H1 (cell line): ENCODE measurements at regions not wholly inside any gene's neighbourhood (a gene's known extent, or its start where the extent isn't known, plus 50 kb on each side); places are given as distances from the start of the nearest gene placed in this dataset.

Experiments
- TAF1 ChIP-seq: IDR thresholded peaks from 2 replicates; pipeline ENCODE4 v1.6.1; 2011; ENCODE audit warnings: mild to moderate bottlenecking, low read depth, low read length
- TF ChIP-seq, protein P1 (sequence below): fragments of 300-600 bp; sonication (generic); IDR thresholded peaks from 2 replicates; pipeline ENCODE4 v1.7.1; 2012; ENCODE audit warnings: low read length, moderate library complexity, mild to moderate bottlenecking, inconsistent platforms; ENCODE audit not compliant: insufficient replicate concordance

DNA sequence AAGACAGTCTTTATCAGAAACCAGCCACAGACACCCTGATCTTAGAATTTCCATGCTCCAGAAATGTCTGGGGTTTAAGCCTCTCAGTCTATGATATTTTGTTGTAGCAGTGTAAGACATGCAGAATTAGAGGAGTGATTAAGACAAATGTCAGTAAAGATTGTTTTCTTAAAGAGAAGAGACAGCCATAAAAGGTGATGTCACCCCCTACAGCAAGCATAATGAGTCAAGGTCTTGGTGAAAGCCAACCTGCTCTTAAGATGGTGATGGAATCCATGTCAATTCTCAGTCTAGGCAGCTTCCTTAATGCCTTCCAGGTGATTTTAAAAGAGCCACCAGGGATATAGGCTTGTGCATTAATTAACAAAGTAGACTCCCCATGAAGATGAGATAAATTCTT lies 849.9 kb upstream of the EPHA7 start (continued):
- TF ChIP-seq, protein P1, sequence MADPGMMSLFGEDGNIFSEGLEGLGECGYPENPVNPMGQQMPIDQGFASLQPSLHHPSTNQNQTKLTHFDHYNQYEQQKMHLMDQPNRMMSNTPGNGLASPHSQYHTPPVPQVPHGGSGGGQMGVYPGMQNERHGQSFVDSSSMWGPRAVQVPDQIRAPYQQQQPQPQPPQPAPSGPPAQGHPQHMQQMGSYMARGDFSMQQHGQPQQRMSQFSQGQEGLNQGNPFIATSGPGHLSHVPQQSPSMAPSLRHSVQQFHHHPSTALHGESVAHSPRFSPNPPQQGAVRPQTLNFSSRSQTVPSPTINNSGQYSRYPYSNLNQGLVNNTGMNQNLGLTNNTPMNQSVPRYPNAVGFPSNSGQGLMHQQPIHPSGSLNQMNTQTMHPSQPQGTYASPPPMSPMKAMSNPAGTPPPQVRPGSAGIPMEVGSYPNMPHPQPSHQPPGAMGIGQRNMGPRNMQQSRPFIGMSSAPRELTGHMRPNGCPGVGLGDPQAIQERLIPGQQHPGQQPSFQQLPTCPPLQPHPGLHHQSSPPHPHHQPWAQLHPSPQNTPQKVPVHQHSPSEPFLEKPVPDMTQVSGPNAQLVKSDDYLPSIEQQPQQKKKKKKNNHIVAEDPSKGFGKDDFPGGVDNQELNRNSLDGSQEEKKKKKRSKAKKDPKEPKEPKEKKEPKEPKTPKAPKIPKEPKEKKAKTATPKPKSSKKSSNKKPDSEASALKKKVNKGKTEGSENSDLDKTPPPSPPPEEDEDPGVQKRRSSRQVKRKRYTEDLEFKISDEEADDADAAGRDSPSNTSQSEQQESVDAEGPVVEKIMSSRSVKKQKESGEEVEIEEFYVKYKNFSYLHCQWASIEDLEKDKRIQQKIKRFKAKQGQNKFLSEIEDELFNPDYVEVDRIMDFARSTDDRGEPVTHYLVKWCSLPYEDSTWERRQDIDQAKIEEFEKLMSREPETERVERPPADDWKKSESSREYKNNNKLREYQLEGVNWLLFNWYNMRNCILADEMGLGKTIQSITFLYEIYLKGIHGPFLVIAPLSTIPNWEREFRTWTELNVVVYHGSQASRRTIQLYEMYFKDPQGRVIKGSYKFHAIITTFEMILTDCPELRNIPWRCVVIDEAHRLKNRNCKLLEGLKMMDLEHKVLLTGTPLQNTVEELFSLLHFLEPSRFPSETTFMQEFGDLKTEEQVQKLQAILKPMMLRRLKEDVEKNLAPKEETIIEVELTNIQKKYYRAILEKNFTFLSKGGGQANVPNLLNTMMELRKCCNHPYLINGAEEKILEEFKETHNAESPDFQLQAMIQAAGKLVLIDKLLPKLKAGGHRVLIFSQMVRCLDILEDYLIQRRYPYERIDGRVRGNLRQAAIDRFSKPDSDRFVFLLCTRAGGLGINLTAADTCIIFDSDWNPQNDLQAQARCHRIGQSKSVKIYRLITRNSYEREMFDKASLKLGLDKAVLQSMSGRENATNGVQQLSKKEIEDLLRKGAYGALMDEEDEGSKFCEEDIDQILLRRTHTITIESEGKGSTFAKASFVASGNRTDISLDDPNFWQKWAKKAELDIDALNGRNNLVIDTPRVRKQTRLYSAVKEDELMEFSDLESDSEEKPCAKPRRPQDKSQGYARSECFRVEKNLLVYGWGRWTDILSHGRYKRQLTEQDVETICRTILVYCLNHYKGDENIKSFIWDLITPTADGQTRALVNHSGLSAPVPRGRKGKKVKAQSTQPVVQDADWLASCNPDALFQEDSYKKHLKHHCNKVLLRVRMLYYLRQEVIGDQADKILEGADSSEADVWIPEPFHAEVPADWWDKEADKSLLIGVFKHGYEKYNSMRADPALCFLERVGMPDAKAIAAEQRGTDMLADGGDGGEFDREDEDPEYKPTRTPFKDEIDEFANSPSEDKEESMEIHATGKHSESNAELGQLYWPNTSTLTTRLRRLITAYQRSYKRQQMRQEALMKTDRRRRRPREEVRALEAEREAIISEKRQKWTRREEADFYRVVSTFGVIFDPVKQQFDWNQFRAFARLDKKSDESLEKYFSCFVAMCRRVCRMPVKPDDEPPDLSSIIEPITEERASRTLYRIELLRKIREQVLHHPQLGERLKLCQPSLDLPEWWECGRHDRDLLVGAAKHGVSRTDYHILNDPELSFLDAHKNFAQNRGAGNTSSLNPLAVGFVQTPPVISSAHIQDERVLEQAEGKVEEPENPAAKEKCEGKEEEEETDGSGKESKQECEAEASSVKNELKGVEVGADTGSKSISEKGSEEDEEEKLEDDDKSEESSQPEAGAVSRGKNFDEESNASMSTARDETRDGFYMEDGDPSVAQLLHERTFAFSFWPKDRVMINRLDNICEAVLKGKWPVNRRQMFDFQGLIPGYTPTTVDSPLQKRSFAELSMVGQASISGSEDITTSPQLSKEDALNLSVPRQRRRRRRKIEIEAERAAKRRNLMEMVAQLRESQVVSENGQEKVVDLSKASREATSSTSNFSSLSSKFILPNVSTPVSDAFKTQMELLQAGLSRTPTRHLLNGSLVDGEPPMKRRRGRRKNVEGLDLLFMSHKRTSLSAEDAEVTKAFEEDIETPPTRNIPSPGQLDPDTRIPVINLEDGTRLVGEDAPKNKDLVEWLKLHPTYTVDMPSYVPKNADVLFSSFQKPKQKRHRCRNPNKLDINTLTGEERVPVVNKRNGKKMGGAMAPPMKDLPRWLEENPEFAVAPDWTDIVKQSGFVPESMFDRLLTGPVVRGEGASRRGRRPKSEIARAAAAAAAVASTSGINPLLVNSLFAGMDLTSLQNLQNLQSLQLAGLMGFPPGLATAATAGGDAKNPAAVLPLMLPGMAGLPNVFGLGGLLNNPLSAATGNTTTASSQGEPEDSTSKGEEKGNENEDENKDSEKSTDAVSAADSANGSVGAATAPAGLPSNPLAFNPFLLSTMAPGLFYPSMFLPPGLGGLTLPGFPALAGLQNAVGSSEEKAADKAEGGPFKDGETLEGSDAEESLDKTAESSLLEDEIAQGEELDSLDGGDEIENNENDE = no peak
- no peak for TF ChIP-seq TAF1
